ENCODE measurements at regions not wholly inside any gene's neighbourhood (a gene's known extent, or its start where the extent isn't known, plus 50 kb on each side); places are given as distances from the start of the nearest gene placed in this dataset.
A peak's percentile ranks its signal among the peaks of the same experiment; 100 is the strongest.
"Not testable (repeated sequence)": the region's sequence is repeated elsewhere in the genome, so short reads cannot be mapped to it uniquely, and the experiment has no call there.

DNA sequence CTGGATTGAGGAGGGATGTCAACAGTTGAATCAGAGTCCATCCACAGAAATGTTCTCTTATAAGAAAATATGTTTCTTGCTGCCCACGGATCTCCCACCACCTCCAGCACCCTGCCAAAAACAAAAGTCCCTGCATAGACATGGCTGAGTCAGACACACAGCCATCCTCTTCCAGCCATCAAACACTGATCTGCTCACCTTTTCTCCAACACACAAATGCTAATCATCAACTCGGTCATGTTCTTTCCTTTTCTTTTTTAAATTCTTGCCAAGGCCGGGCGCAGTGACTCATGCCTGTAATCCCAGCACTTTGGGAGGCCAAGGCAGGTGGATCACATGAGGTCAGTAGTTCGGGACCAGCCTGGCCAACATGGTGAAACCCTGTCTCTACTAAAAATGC, 110.7 kb upstream of the IL12A start:
- H3K4me1 ChIP-seq (replicated peaks in 1 of 2), result peaks cover 10 to 14% of the 10 kb centered on the region in 2 donors

DNA sequence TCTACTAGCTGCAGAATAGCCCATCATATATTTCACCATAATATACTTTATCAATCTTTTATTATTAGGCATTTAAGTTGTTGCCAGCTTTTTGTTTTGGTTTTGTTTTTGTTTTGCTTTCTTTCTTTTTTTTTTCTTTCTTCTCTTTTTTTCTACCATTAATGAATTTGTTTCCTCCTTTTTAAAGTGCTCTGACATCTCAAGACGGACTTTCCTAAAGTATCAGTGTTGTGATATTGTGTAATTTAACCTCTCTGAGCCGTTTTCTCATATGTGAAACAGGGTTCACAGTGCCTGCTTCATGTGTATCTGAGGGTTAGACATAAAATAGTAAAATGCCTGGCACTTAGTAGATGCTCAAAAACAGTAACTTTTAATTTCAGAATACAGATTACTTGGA, 109.5 kb upstream of the IL12A start:
- in situ Hi-C loops (cut with MboI; ENCODE audit: low pct_unique_long_range_greater_than_20kb in 2 of 9, low sequenced_read_pairs in 9 of 9, unreplicated experiment in 9 of 9), result loop anchor here in 1 of 9 experiments (25.0 kb wide), 1 partner anchor 133 kb away; no protein-coding TSS in a partner anchor
- 68 to 100% (median 92%) methylated on average over 2 of the region's 2 CpGs; no CpG with 5 or more reads in 1 of the 10 experiments for WGBS, 10 experiments
- Histone ChIP-seq H3K27ac (no peak overlapping the region), H3K4me3 (no peak overlapping the region), H3K4me1 (replicated peaks in 1 of 2) (peaks cover 9 to 20% of the 10 kb centered on the region in 2 donors)
- no peak for ATAC-seq (replicated peaks in 6 of 8)

More for the DNA sequence above, 110.7 kb upstream of the IL12A start:
- ATAC-seq (replicated peaks in 6 of 8), result no peak
- in situ Hi-C loops (cut with MboI; ENCODE audit: low pct_unique_long_range_greater_than_20kb in 2 of 9, low sequenced_read_pairs in 9 of 9, unreplicated experiment in 9 of 9), result loop anchor here in 1 of 9 experiments (25.0 kb wide), 1 partner anchor 134 kb away; no protein-coding TSS in a partner anchor
- Histone ChIP-seq H3K4me3 (no peak overlapping the region), H3K27ac (no peak overlapping the region)
- 43 to 85% (median 70%) methylated on average over 1 to 4 of the region's 5 CpGs; no CpG with 5 or more reads in 4 of the 10 experiments for WGBS, 10 experiments

DNA sequence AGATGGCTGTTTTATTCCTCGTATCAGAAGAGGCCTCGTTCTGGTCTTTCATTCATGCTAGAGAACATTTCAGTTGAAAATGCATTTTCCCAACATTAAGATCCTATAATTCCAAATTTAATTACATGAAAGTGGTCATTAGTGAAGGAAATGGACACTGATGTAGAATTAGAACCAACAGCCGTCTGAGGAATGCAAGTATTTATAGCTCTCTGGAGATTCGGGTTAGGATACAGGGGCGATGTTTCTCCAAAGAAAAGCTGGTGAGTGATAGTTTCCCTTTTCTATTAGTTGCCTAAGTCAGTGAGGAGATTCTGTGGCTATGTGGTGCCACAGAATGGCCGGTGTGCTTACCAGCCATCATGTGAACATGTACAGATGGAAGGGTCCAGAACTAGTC, 109.0 kb upstream of the IL12A start:
- in situ Hi-C loops (cut with MboI; ENCODE audit: low pct_unique_long_range_greater_than_20kb in 2 of 9, low sequenced_read_pairs in 9 of 9, unreplicated experiment in 9 of 9), result loop anchor here in 1 of 9 experiments (25.0 kb wide), 1 partner anchor 133 kb away; no protein-coding TSS in a partner anchor
- Histone ChIP-seq H3K4me1 (replicated peaks in 1 of 2) (peaks cover 5 to 20% of the 10 kb centered on the region in 2 donors), H3K27ac (no peak overlapping the region), H3K4me3 (no peak overlapping the region)
- WGBS, 10 experiments, result 68 to 100% (median 80%) methylated on average over 1 to 6 of the region's 6 CpGs; no CpG with 5 or more reads in 1 of the 10 experiments
- no peak for ATAC-seq (replicated peaks in 6 of 8)

- 43 to 100% (median 91%) methylated on average over 1 to 2 of the region's 2 CpGs; no CpG with 5 or more reads in 2 of the 10 experiments for WGBS, 10 experiments
Measured at GRCh38 chr3:159881208-159881607, 107.4 kb upstream of the IL12A start.

GRCh38 chr3:159881828-159882309, 106.8 kb upstream of the IL12A start:
- Histone ChIP-seq H3K27ac (no peak overlapping the region), H3K4me1 (replicated peaks in 1 of 2) (peaks cover 0 to 25% of the 10 kb centered on the region in 2 donors), H3K4me3 (no peak overlapping the region)
- peak in 7 of 8 experiments; percentile 69 to 97 (median 84) for ATAC-seq (replicated peaks in 6 of 8)
- 53 to 100% (median 88%) methylated on average over 1 to 4 of the region's 7 CpGs; no CpG with 5 or more reads in 2 of the 10 experiments for WGBS, 10 experiments
- in situ Hi-C loops (cut with MboI; ENCODE audit: low pct_unique_long_range_greater_than_20kb in 2 of 9, low sequenced_read_pairs in 9 of 9, unreplicated experiment in 9 of 9), result loop anchor here in 3 of 9 experiments (10.0 to 25.0 kb wide), 2 partner anchors 123 to 130 kb away; no protein-coding TSS in a partner anchor

More at GRCh38 chr3:159881208-159881607, 107.4 kb upstream of the IL12A start:
- Histone ChIP-seq H3K4me3 (no peak overlapping the region), H3K4me1 (replicated peaks in 1 of 2) (peaks cover 0 to 25% of the 10 kb centered on the region in 2 donors), H3K27ac (no peak overlapping the region)
- in situ Hi-C loops (cut with MboI; ENCODE audit: low pct_unique_long_range_greater_than_20kb in 2 of 9, low sequenced_read_pairs in 9 of 9, unreplicated experiment in 9 of 9), result loop anchor here in 3 of 9 experiments (10.0 to 25.0 kb wide), 2 partner anchors 124 to 131 kb away; no protein-coding TSS in a partner anchor
- ATAC-seq (replicated peaks in 6 of 8), result no peak

GRCh38 chr3:159882367-159882766, 106.3 kb upstream of the IL12A start:
- peaks cover 0 to 25% of the 10 kb centered on the region in 2 donors for H3K4me1 ChIP-seq (replicated peaks in 1 of 2)
- peak in 3 of 8 experiments; percentile 16 to 31 (median 20) for ATAC-seq (replicated peaks in 6 of 8)
- in situ Hi-C loops (cut with MboI; ENCODE audit: low pct_unique_long_range_greater_than_20kb in 2 of 9, low sequenced_read_pairs in 9 of 9, unreplicated experiment in 9 of 9), result loop anchor here in 3 of 9 experiments (10.0 to 25.0 kb wide), 2 partner anchors 122 to 130 kb away; no protein-coding TSS in a partner anchor
- 36 to 83% (median 74%) methylated on average over 1 to 3 of the region's 3 CpGs; no CpG with 5 or more reads in 2 of the 10 experiments for WGBS, 10 experiments
- H3K27ac ChIP-seq, result no peak overlapping the region
- H3K4me3 ChIP-seq, result no peak overlapping the region

DNA sequence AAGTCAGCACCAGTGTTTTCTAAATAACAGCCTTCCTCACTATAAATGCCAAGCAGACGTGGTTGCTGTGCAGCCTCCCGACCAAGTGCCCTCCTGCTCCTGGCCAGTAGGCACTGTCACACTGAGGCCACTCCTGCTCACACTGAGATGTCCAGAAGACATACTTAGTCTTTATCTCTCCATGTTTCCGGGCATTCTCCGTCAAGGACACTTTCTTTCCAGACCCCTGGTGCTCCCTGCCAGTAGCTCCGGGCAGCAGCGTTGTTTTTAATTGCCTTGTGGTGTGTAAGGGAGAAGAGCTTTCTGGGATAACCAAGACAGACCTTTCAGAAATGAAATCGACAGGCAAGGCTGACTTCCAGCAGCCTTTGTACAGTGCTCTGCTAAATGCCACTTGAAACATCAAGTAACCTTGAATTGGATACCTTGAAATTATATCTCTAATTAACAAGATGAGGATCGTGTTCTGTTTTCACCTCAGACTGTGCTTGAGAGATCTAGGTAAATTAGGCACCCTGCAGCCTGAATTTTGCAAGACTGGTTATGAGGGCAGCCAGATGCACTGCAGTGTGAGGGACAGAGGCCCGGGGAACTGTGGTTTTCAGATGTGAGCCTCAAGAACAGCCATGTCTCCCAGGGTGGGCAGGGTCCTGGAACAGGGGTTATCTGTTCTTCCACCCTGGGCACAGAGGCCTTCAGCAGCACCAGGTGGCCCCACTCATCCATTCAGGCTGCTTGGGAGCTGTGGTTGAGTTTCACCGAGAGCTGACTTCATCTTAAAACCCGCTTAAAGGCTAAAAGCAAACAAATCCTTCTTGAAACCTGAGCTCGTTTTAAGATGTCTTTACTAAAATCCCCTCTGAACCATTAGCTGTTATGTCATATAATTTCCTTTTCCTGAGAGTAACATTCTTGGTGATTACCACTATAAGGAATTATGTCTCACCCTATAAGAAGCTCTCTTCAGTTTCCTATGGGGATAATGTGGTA, 105.5 kb upstream of the IL12A start:
- in situ Hi-C loops (cut with MboI; ENCODE audit: low pct_unique_long_range_greater_than_20kb in 2 of 9, low sequenced_read_pairs in 9 of 9, unreplicated experiment in 9 of 9), result loop anchor here in 3 of 9 experiments (10.0 to 25.0 kb wide), 2 partner anchors 122 to 129 kb away; no protein-coding TSS in a partner anchor
- Histone ChIP-seq H3K4me1 (replicated peaks in 1 of 2) (peaks cover 0 to 25% of the 10 kb centered on the region in 2 donors), H3K4me3 (no peak overlapping the region), H3K27ac (peak overlapping the region in 1 of 2 donors; percentile 30)
- peak in 5 of 8 experiments; percentile 16 to 84 (median 70) for ATAC-seq (replicated peaks in 6 of 8)
- WGBS, 10 experiments, result 10 to 87% (median 63%) methylated on average over 1 to 6 of the region's 12 CpGs; no CpG with 5 or more reads in 2 of the 10 experiments

DNA sequence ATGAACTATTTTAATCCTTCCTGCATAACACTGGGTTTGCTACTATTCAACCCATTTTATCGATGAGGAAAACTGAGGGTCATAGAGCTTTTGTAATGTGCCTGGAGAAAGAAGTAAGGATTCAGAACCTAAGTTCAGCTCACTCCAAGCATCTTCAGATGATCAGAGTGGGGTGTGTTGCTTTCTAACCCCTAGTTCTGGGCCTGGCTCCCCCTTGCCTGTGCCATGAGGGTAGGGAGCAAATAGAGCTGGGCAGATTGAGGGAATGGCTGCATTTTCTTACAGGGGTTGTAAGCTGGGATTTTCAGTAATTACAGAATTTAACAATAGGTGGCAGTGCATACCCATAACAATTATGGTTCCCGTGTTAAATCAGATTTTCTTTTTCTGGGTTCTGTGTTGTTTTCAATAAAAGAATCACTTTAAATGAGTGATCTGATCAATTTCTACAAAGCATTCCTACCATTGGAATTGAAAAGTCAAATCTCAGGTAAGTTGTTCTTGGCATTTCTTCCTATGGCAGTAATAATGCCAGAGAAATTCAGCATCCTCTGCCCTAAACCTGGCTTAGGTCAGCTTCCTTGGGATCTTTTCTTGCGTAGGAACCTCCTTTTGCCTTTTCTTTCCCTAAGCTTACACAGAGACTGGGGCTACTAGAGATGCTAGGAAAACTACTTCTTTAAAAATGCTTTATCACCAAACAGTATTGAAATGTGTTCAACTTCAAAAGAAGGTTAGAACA, 103.8 kb upstream of the IL12A start:
- peaks cover 0 to 25% of the 10 kb centered on the region in 2 donors for H3K4me1 ChIP-seq (replicated peaks in 1 of 2)
- ATAC-seq (replicated peaks in 6 of 8), result peak in 3 of 8 experiments; percentile 45 to 54 (median 49)
- H3K27ac ChIP-seq, result no peak overlapping the region
- WGBS, 10 experiments, result 61 to 100% (median 87%) methylated on average over 1 to 3 of the region's 3 CpGs; no CpG with 5 or more reads in 1 of the 10 experiments
- in situ Hi-C loops (cut with MboI; ENCODE audit: low pct_unique_long_range_greater_than_20kb in 2 of 9, low sequenced_read_pairs in 9 of 9, unreplicated experiment in 9 of 9), result loop anchor here in 3 of 9 experiments (10.0 to 25.0 kb wide), 2 partner anchors 120 to 127 kb away; no protein-coding TSS in a partner anchor
- no peak overlapping the region for H3K4me3 ChIP-seq

DNA sequence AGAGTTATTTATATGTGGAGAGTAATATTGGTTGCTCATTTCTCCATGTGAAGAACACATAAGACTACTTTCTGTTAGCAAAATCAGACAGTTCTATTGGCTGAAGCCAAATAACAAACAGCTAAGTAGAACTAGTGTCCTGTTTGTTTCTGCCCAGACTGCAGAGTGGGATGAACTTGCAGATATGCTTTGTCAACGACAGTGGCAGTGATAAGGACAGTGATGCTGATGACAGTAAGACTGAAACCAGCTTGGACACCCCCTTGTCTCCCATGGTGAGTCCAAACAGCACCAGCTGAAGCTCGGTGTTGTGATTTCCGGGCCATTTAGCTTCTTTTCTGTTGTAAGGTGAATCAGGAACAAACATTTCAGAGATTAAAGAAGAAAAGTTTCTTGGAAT, 102.6 kb upstream of the IL12A start:
- in situ Hi-C loops (cut with MboI; ENCODE audit: low pct_unique_long_range_greater_than_20kb in 2 of 9, low sequenced_read_pairs in 9 of 9, unreplicated experiment in 9 of 9), result loop anchor here in 3 of 9 experiments (10.0 to 25.0 kb wide), 2 partner anchors 119 to 126 kb away; no protein-coding TSS in a partner anchor

GRCh38 chr3:159886530-159886929, 102.1 kb upstream of the IL12A start:
- not testable (repeated sequence) for ATAC-seq (replicated peaks in 6 of 8); H3K27ac ChIP-seq; H3K4me3 ChIP-seq
- WGBS, 10 experiments, result 93 to 100% (median 100%) methylated on average over 1 to 6 of the region's 6 CpGs; no CpG with 5 or more reads in 2 of the 10 experiments
- in situ Hi-C loops (cut with MboI; ENCODE audit: low pct_unique_long_range_greater_than_20kb in 2 of 9, low sequenced_read_pairs in 9 of 9, unreplicated experiment in 9 of 9), result loop anchor here in 3 of 9 experiments (10.0 to 25.0 kb wide), 2 partner anchors 118 to 126 kb away; no protein-coding TSS in a partner anchor
- H3K4me1 ChIP-seq (replicated peaks in 1 of 2), result peaks cover 0 to 24% of the 10 kb centered on the region in 2 donors

More for the DNA sequence above, 102.6 kb upstream of the IL12A start:
- WGBS, 10 experiments, result 88 to 100% (median 98%) methylated on average over 1 to 3 of the region's 3 CpGs; no CpG with 5 or more reads in 2 of the 10 experiments
- H3K4me3 ChIP-seq, result no peak overlapping the region
- ATAC-seq (replicated peaks in 6 of 8), result no peak
- H3K27ac ChIP-seq, result no peak overlapping the region
- H3K4me1 ChIP-seq (replicated peaks in 1 of 2), result peaks cover 0 to 25% of the 10 kb centered on the region in 2 donors

DNA sequence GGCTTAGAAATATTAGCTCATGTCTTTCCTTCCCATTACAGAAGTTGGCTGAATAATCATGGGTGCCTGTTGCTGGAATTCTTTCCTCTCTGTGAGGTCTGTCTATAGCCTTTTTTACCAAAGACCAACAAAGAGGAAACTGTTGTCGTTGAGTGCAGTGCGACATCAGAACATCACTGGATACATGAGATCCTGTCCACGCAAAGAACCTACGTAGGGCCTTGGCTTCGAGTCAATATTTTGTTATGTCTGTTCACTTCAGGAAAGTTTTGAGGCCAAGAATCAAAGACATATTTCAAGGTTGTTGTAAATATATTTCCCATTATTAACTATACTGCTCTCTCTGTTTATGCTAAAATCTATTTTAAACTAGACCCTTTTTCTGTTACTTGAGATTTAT, 101.5 kb upstream of the IL12A start:
- in situ Hi-C loops (cut with MboI; ENCODE audit: low pct_unique_long_range_greater_than_20kb in 2 of 9, low sequenced_read_pairs in 9 of 9, unreplicated experiment in 9 of 9), result loop anchor here in 3 of 9 experiments (10.0 to 25.0 kb wide), 2 partner anchors 118 to 125 kb away; no protein-coding TSS in a partner anchor
- WGBS, 10 experiments, result 89 to 100% (median 98%) methylated on average over 2 to 5 of the region's 5 CpGs; no CpG with 5 or more reads in 1 of the 10 experiments
- ATAC-seq (replicated peaks in 6 of 8), result no peak

More for the DNA sequence above, 101.5 kb upstream of the IL12A start:
- H3K4me1 ChIP-seq (replicated peaks in 1 of 2), result peaks cover 0 to 18% of the 10 kb centered on the region in 2 donors
- H3K27ac ChIP-seq, result no peak overlapping the region
- no peak overlapping the region for H3K4me3 ChIP-seq
